H1 (cell line): ENCODE measurements at regions not wholly inside any gene's neighbourhood (a gene's known extent, or its start where the extent isn't known, plus 50 kb on each side); places are given as distances from the start of the nearest gene placed in this dataset.

Experiments
- CTCF ChIA-PET: fragments of 300-600 bp; sonication (Branson Sonifier 250); formaldehyde crosslinking; loops from one replicate; lab custom pipeline; 2021; ENCODE audit not compliant: partially characterized antibody; lab: Charles Lee
- POLR2A ChIA-PET: fragments of 300-600 bp; sonication (Branson Sonifier 250); formaldehyde crosslinking; loops from one replicate; lab custom pipeline; 2021; ENCODE audit warnings: inconsistent platforms; ENCODE audit not compliant: partially characterized antibody; lab: Charles Lee
- DNase-seq, 2 experiments: peaks; one replicate each; pipeline versions ENCODE4 v3.0.0 to v3.0.0-alpha.2; 2010 to 2022; ENCODE audit warnings: low spot score in 2 of 2, low read depth in 1 of 2, mixed read lengths in 1 of 2
- FAIRE-seq: peaks from 2 replicates; lab custom pipeline; 2011; peaks lifted over from hg19 to GRCh38; lab: Jason Lieb, UNC
- H2AFZ ChIP-seq: 2 replicates; pipeline ENCODE4 v1.8.1; 2012; ENCODE audit warnings: low read length, inconsistent platforms
- H2AK5ac ChIP-seq: 2 replicates; pipeline ENCODE4 v1.6.1; 2013; ENCODE audit warnings: low read depth, low read length
- H2BK120ac ChIP-seq: replicated peaks from 2 replicates; pipeline ENCODE3; 2013; ENCODE audit warnings: low read depth, low read length, inconsistent platforms
- H2BK12ac ChIP-seq: 2 replicates; pipeline ENCODE4 v1.6.1; 2013; ENCODE audit warnings: low read depth, low read length
- H2BK15ac ChIP-seq: 2 replicates; pipeline ENCODE4 v1.6.1; 2013; ENCODE audit warnings: low read length
- H2BK20ac ChIP-seq: 2 replicates; pipeline ENCODE4 v1.6.1; 2013; ENCODE audit warnings: low read length
- H2BK5ac ChIP-seq: 2 replicates; pipeline ENCODE4 v1.6.1; 2013; ENCODE audit warnings: low read depth, low read length
- H3K14ac ChIP-seq: 2 replicates; pipeline ENCODE4 v1.6.1; 2013; ENCODE audit warnings: inconsistent platforms; ENCODE audit not compliant: insufficient read length
- H3K18ac ChIP-seq: 2 replicates; pipeline ENCODE4 v1.6.1; 2013; ENCODE audit warnings: low read length; ENCODE audit errors: extremely low read depth
- H3K23ac ChIP-seq: 2 replicates; pipeline ENCODE4 v1.6.1; 2013; ENCODE audit warnings: inconsistent platforms; ENCODE audit not compliant: insufficient read length
- H3K23me2 ChIP-seq: 2 replicates; pipeline ENCODE4 v1.6.1; 2013; ENCODE audit warnings: low read depth, low read length
- H3K27ac ChIP-seq: 2 replicates; pipeline ENCODE4 v1.6.1; 2011; ENCODE audit warnings: low read depth, low read length, inconsistent platforms
- H3K27me3 ChIP-seq, 4 experiments: replicated peaks in 1 of 4; 1 replicate in 1 of 4; 2 replicates in 3 of 4; pipeline versions ENCODE4 v1.6.1 to v1.8.1; 2011 to 2013; ENCODE audit warnings: low read length in 3 of 4, mild to moderate bottlenecking in 3 of 4, inconsistent platforms in 2 of 4, mixed read lengths in 2 of 4, moderate library complexity in 1 of 4; ENCODE audit not compliant: control insufficient read depth in 3 of 4, insufficient read depth in 3 of 4; ENCODE audit errors: extremely low read depth in 1 of 4
- H3K36me3 ChIP-seq, 4 experiments: 2 replicates each; pipeline versions ENCODE4 v1.6.1 to v1.8.1; 2011 to 2013; ENCODE audit warnings: mild to moderate bottlenecking in 4 of 4, low read length in 3 of 4, moderate library complexity in 2 of 4, control low read depth in 1 of 4, inconsistent platforms in 1 of 4; ENCODE audit not compliant: insufficient read depth in 4 of 4, control insufficient read depth in 2 of 4
- H3K4ac ChIP-seq: replicated peaks from 2 replicates; pipeline ENCODE3; 2013; ENCODE audit warnings: low read length, low read depth, mixed read lengths, inconsistent platforms; ENCODE audit not compliant: insufficient read length
- H3K4me1 ChIP-seq, 4 experiments: replicated peaks in 1 of 4; 1 replicate in 1 of 4; 2 replicates in 3 of 4; pipeline versions ENCODE4 v1.6.1 to v1.8.1; 2011 to 2013; ENCODE audit warnings: low read length in 3 of 4, inconsistent platforms in 2 of 4, mixed read lengths in 1 of 4; ENCODE audit not compliant: insufficient read depth in 4 of 4, control insufficient read depth in 3 of 4
- H3K4me2 ChIP-seq, 2 experiments: 2 replicates each; pipeline versions ENCODE4 v1.6.1 to v1.8.1; 2011 to 2013; ENCODE audit warnings: low read depth in 2 of 2, low read length in 2 of 2, control low read depth in 1 of 2, inconsistent platforms in 1 of 2, mild to moderate bottlenecking in 1 of 2; ENCODE audit not compliant: insufficient read depth in 1 of 2
- H3K4me3 ChIP-seq, 4 experiments: fragments of 200-600, 300-600 bp in 1 of 4; sonication (generic), shearing (Covaris generic), sonication (Bioruptor Twin) in 1 of 4; 2 replicates each; pipeline versions ENCODE4 v1.5.1 to v1.8.1; 2011 to 2016; ENCODE audit warnings: low read length in 4 of 4, low read depth in 3 of 4, control low read depth in 2 of 4, inconsistent platforms in 2 of 4, mild to moderate bottlenecking in 2 of 4, mixed read lengths in 1 of 4, moderate library complexity in 1 of 4; ENCODE audit not compliant: insufficient read depth in 2 of 4; ENCODE audit errors: extremely low read depth in 1 of 4
- H3K56ac ChIP-seq: replicated peaks from 2 replicates; pipeline ENCODE3; 2013; ENCODE audit warnings: low read depth, mild to moderate bottlenecking, mixed read lengths, low read length, inconsistent platforms; ENCODE audit not compliant: insufficient read length
- H3K79me1 ChIP-seq: 2 replicates; pipeline ENCODE4 v1.6.1; 2013; ENCODE audit warnings: low read depth, low read length, control low read depth
- H3K79me2 ChIP-seq, 2 experiments: 2 replicates each; pipeline versions ENCODE4 v1.6.1 to v1.8.1; 2012 to 2013; ENCODE audit warnings: low read length in 2 of 2, mild to moderate bottlenecking in 2 of 2, inconsistent platforms in 1 of 2; ENCODE audit not compliant: insufficient read depth in 2 of 2, control insufficient read depth in 1 of 2
- H3K9ac ChIP-seq, 4 experiments: replicated peaks in 1 of 4; 1 replicate in 1 of 4; 2 replicates in 3 of 4; pipeline versions ENCODE4 v1.6.1 to v1.8.1; 2011 to 2013; ENCODE audit warnings: low read depth in 3 of 4, low read length in 3 of 4, control low read depth in 2 of 4, mild to moderate bottlenecking in 2 of 4, moderate library complexity in 2 of 4, inconsistent platforms in 1 of 4; ENCODE audit errors: extremely low read depth in 1 of 4
- H3K9me3 ChIP-seq, 2 experiments: 2 replicates each; pipeline versions ENCODE4 v1.6.1 to v1.8.1; 2012 to 2013; ENCODE audit warnings: mild to moderate bottlenecking in 2 of 2, moderate library complexity in 2 of 2, control low read depth in 1 of 2, inconsistent platforms in 1 of 2, low read depth in 1 of 2, low read length in 1 of 2, mixed read lengths in 1 of 2; ENCODE audit not compliant: insufficient read depth in 2 of 2
- H4K20me1 ChIP-seq, 2 experiments: replicated peaks in 1 of 2; 2 replicates each; pipeline versions ENCODE3 to v1.8.1; 2011 to 2013; ENCODE audit warnings: inconsistent platforms in 2 of 2, low read length in 2 of 2, mild to moderate bottlenecking in 1 of 2; ENCODE audit not compliant: insufficient read depth in 2 of 2, control insufficient read depth in 1 of 2
- H4K5ac ChIP-seq: 2 replicates; pipeline ENCODE4 v1.6.1; 2013; ENCODE audit warnings: low read length, low read depth, mixed read lengths, inconsistent platforms; ENCODE audit not compliant: insufficient read length
- H4K8ac ChIP-seq: 2 replicates; pipeline ENCODE4 v1.8.0; 2013; ENCODE audit warnings: mild to moderate bottlenecking, moderate library complexity, low read length, inconsistent platforms; ENCODE audit not compliant: insufficient read depth; ENCODE audit errors: extremely low read depth
- H4K91ac ChIP-seq: replicated peaks from 2 replicates; pipeline ENCODE3; 2013; ENCODE audit warnings: low read length, mixed read lengths, inconsistent platforms; ENCODE audit not compliant: insufficient read length
- CHD1 ChIP-seq: IDR thresholded peaks from 2 replicates; pipeline ENCODE4 v1.6.1; 2012; ENCODE audit warnings: low read depth, low read length, improper control_type of control experiment
- CTBP2 ChIP-seq: IDR thresholded peaks from 2 replicates; pipeline ENCODE4 v1.7.0; 2011; ENCODE audit warnings: borderline replicate concordance, mild to moderate bottlenecking, moderate library complexity, mixed read lengths, low read length; ENCODE audit not compliant: insufficient read depth, insufficient read length
- EGR1 ChIP-seq: IDR thresholded peaks from 2 replicates; pipeline ENCODE4 v1.6.1; 2011; ENCODE audit warnings: low read depth, low read length, borderline replicate concordance
- GABPA ChIP-seq: IDR thresholded peaks from 2 replicates; pipeline ENCODE4 v1.6.1; 2011; ENCODE audit warnings: mild to moderate bottlenecking, low read length, moderate library complexity, borderline replicate concordance; ENCODE audit not compliant: insufficient read depth
- SIRT6 ChIP-seq: IDR thresholded peaks from one replicate; pipeline ENCODE4 v1.7.1; 2012; ENCODE audit warnings: low read length, inconsistent platforms
- SP2 ChIP-seq: IDR thresholded peaks from 2 replicates; pipeline ENCODE4 v1.6.1; 2012; ENCODE audit warnings: mild to moderate bottlenecking, low read length, inconsistent platforms
- SP4 ChIP-seq: IDR thresholded peaks from 2 replicates; pipeline ENCODE4 v1.6.1; 2012; ENCODE audit warnings: low read length, inconsistent platforms
- TAF7 ChIP-seq: optimal IDR thresholded peaks from 2 replicates; pipeline ENCODE3; 2011; ENCODE audit warnings: low read depth, mild to moderate bottlenecking, inconsistent platforms, low read length, moderate library complexity, borderline replicate concordance
- TCF12 ChIP-seq: IDR thresholded peaks from 2 replicates; pipeline ENCODE4 v1.6.1; 2011; ENCODE audit warnings: low read depth, mild to moderate bottlenecking, low read length
- ZNF274 ChIP-seq: IDR thresholded peaks from 2 replicates; pipeline ENCODE4 v1.7.0; 2012; ENCODE audit warnings: low read length, borderline replicate concordance; ENCODE audit errors: extremely low read depth
- WGBS, 2 experiments: shearing (Covaris generic) in 1 of 2; methylation state at CpG; one replicate each; pipeline versions ENCODE4 v1.1.6 to v1.1.7; 2013 to 2015; ENCODE audit warnings: low lambda C conversion rate in 2 of 2, mixed read lengths in 2 of 2, inconsistent platforms in 1 of 2, low coverage in 1 of 2, missing lambda C conversion rate in 1 of 2; ENCODE audit not compliant: insufficient replicate concordance in 2 of 2, insufficient coverage in 1 of 2, insufficient read length in 1 of 2; ENCODE audit errors: extremely low coverage in 1 of 2, missing lambda C conversion rate in 1 of 2; 5-methylcytosine and 5-hydroxymethylcytosine counted together

- Histone ChIP-seq H3K4me2 (no peak overlapping the region), H3K23ac (no peak overlapping the region), H3K4me1 (peaks cover 0 to 4% (median 0%) of the 10 kb centered on the region in 4 experiments; a peak in 2 of 7 replicates), H4K20me1 (no peaks in the 10 kb centered on the region), H3K56ac (no peak overlapping the region), H2BK15ac (no peak overlapping the region), H2AK5ac (no peak overlapping the region), H4K8ac (no peak overlapping the region), H3K79me1 (no peaks in the 10 kb centered on the region), H3K79me2 (no peaks in the 10 kb centered on the region), H2BK20ac (no peak overlapping the region), H3K36me3 (no peaks in the 10 kb centered on the region), H3K27ac (no peak overlapping the region), H2BK120ac (no peak overlapping the region), H3K18ac (no peak overlapping the region), H3K9ac (no peak overlapping the region), H4K5ac (no peak overlapping the region), H2BK12ac (no peak overlapping the region), H4K91ac (no peak overlapping the region), H3K4ac (no peak overlapping the region), H2BK5ac (no peak overlapping the region), H3K27me3 (no peaks in the 10 kb centered on the region), H3K14ac (no peak overlapping the region), H3K9me3 (no peaks in the 10 kb centered on the region), H3K4me3 (no peak overlapping the region), H3K23me2 (no peaks in the 10 kb centered on the region)
- CTCF ChIA-PET, result interaction anchor here (1.8 kb wide), 1 partner anchor 10 kb away, joined by 5 read pairs; no protein-coding TSS in a partner anchor
- POLR2A ChIA-PET, result no interaction called here
- DNase-seq, result no peak
- no peak for FAIRE-seq
- no peak for TF ChIP-seq CHD1
- TF ChIP-seq SP2, result no peak
- TF ChIP-seq GABPA, result no peak
- TF ChIP-seq SP4, result no peak
- TF ChIP-seq SIRT6, result no peak
- TF ChIP-seq ZNF274, result no peak
- TF ChIP-seq TAF7, result no peak
- no peak for TF ChIP-seq CTBP2
- no peak for TF ChIP-seq EGR1
- TF ChIP-seq TCF12, result no peak
- TF ChIP-seq, all 59 proteins: peak for 0
- no peak overlapping the region for H2AFZ ChIP-seq
- WGBS, 2 experiments, result 57% methylated on average over 4 of the region's 4 CpGs; no CpG with 5 or more reads in 1 of the 2 experiments
Observed at GRCh38 chr16:62832214-62832613, 796.0 kb upstream of the CDH8 start.
